T-helper 1 cell treated with Interleukin-12 subunit alpha and Interleukin-12 subunit beta and Interleukin-4 antibody, amounts not matched to agents 30 μg/mL and 1 μg/mL, for 36 hours (primary cell): ENCODE measurements at regions not wholly inside any gene's neighbourhood (a gene's known extent, or its start where the extent isn't known, plus 50 kb on each side); places are given as distances from the start of the nearest gene placed in this dataset.

ENCODE experiments used
- H3K27ac Mint-ChIP-seq: one replicate; pipeline ENCODE4 v1.8.0; 2021; ENCODE audit warnings: mild to moderate bottlenecking, mixed read lengths
- H3K27me3 Mint-ChIP-seq: one replicate; pipeline ENCODE4 v1.8.0; 2021; ENCODE audit warnings: low read depth, mixed read lengths
- H3K36me3 Mint-ChIP-seq: one replicate; pipeline ENCODE4 v1.8.0; 2021; ENCODE audit warnings: low read depth, mixed read lengths
- H3K4me1 Mint-ChIP-seq: one replicate; pipeline ENCODE4 v1.8.0; 2021; ENCODE audit warnings: low read depth, mixed read lengths
- H3K4me3 Mint-ChIP-seq: one replicate; pipeline ENCODE4 v1.8.0; 2021; ENCODE audit warnings: mild to moderate bottlenecking, moderate library complexity, mixed read lengths
- H3K9me3 Mint-ChIP-seq: one replicate; pipeline ENCODE4 v1.8.0; 2021; ENCODE audit warnings: mixed read lengths

DNA sequence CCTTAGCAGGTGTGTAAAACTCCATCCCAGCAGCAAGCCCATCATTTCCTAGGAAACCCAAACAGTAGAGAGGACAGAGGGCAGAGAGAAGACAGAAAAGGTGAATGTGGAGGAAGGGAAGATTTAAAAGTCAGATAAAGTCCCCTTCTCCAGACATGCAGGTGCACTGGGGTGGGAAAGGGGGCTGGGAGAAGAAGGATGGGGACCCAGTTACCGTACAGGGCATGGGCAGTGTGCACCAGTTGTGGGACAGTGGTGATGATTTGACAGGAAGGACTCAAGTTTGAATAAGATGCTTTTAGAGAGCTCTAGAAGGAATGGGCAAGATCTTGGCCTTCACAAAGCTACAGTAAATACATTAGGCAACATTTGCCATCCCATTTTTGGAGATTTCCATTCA, 110.7 kb upstream of the PLXNA4 start:
- Mint-ChIP-seq H3K27me3 (peaks cover 6% of the 10 kb centered on the region), H3K4me1 (no peaks in the 10 kb centered on the region), H3K9me3 (peaks cover 5% of the 10 kb centered on the region), H3K36me3 (no peaks in the 10 kb centered on the region), H3K4me3 (no peak overlapping the region), H3K27ac (no peak overlapping the region)

DNA sequence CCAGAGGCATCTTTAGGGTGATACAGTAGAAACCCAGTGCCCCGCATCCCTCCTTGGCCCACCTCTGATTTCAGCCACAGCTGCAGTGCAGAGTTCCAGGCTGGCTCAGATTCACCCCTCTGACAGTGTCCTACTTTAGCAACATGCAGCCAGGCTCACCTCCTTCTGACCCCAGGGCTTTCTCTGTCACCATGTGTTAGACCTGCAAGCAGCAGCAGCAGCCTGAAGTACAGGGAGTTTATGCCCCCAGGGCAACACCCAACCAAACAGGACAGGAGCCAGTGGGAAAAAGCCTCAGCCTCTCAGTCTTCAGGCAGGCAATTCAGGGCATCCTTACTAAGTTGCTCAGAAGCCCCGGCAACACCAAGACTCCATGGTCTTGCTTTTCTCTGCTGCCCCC, 109.0 kb upstream of the PLXNA4 start:
- peaks cover 6% of the 10 kb centered on the region for H3K27me3 Mint-ChIP-seq
- no peaks in the 10 kb centered on the region for H3K4me1 Mint-ChIP-seq
- H3K36me3 Mint-ChIP-seq = no peaks in the 10 kb centered on the region
- H3K4me3 Mint-ChIP-seq = no peak overlapping the region
- H3K9me3 Mint-ChIP-seq = peaks cover 5% of the 10 kb centered on the region
- H3K27ac Mint-ChIP-seq = no peak overlapping the region

- Mint-ChIP-seq H3K27ac (no peak overlapping the region), H3K4me3 (no peak overlapping the region), H3K9me3 (peaks cover 5% of the 10 kb centered on the region), H3K4me1 (no peaks in the 10 kb centered on the region), H3K36me3 (no peaks in the 10 kb centered on the region), H3K27me3 (peaks cover 6% of the 10 kb centered on the region)
These were observed 107.8 kb upstream of the PLXNA4 start for GRCh38 chr7:132683896-132684690.

GRCh38 chr7:132681951-132682350, 105.7 kb upstream of the PLXNA4 start:
- Mint-ChIP-seq H3K4me3 (no peak overlapping the region), H3K4me1 (no peaks in the 10 kb centered on the region), H3K36me3 (no peaks in the 10 kb centered on the region), H3K27ac (no peak overlapping the region), H3K9me3 (peaks cover 5% of the 10 kb centered on the region), H3K27me3 (peaks cover under 1% of the 10 kb centered on the region)

DNA sequence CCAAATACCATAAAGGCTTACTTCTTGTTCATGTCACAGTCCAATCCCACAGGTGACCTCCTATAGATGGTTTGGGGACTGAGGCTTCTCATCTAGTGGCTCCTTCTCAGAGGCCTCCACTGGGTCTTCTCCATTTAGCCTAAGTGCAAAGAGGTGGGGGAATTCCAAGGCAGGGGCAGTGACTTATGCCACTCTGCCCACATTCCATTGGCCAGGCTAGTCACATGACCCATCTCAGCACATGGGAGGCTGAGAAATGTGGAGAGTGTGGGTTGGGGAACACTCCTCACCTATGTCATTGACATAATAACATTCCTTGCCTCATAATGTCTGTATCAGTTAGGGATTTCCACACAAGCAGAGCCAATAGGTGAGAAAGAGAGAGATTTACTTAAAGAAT, 104.3 kb upstream of the PLXNA4 start:
- Mint-ChIP-seq H3K27me3 (peaks cover 8% of the 10 kb centered on the region), H3K36me3 (no peaks in the 10 kb centered on the region)

DNA sequence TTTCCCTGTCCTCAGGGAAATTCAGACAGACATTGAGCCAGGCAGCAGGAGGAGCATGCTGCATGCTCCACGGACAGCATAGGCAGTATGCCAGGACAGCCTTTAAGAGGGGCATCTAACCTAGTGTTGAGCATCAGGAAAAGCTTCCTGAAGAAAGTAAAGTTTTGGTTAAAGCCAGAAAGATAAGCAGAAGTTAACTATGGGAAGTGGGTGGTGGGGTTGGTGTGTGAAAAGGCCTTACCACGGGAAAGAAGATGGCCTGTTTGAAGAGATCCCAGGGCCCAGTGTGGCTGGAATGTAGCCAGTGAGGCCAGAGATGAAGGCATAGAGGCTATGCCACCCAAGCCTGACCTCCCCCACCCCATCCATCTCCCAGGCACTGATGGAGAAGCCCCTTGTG, 102.4 kb upstream of the PLXNA4 start:
- Mint-ChIP-seq H3K9me3 (no peaks in the 10 kb centered on the region), H3K4me3 (no peak overlapping the region), H3K36me3 (no peaks in the 10 kb centered on the region), H3K4me1 (no peaks in the 10 kb centered on the region), H3K27me3 (peaks cover 8% of the 10 kb centered on the region), H3K27ac (no peak overlapping the region)

More for the DNA sequence above, 104.3 kb upstream of the PLXNA4 start:
- H3K9me3 Mint-ChIP-seq = no peaks in the 10 kb centered on the region
- no peak overlapping the region for H3K27ac Mint-ChIP-seq
- no peak overlapping the region for H3K4me3 Mint-ChIP-seq
- H3K4me1 Mint-ChIP-seq = no peaks in the 10 kb centered on the region

DNA sequence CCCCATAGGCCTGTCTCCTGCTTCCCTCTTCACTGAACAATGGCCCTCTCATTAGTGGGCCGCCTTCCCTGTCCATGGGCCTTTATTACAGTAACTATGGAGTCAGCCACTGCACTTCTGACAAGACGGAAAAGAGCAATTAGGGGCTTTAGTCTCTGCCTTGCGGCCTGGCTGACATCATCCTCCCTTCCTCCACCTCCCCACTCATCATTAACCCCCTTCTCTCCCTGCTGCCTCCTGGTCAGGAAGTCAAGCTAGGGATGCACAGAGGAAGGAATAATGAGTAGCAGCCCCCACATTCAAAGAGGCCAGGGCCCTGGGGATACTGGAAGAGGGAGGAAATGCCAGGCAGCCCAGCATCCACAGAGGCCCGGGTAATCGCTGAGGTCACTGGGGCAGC, 101.6 kb upstream of the PLXNA4 start:
- Mint-ChIP-seq H3K36me3 (no peaks in the 10 kb centered on the region), H3K4me3 (no peak overlapping the region), H3K27me3 (peaks cover 8% of the 10 kb centered on the region), H3K4me1 (no peaks in the 10 kb centered on the region), H3K27ac (no peak overlapping the region), H3K9me3 (no peaks in the 10 kb centered on the region)

- Mint-ChIP-seq H3K27me3 (peaks cover 8% of the 10 kb centered on the region), H3K36me3 (no peaks in the 10 kb centered on the region), H3K9me3 (no peaks in the 10 kb centered on the region), H3K4me1 (no peaks in the 10 kb centered on the region), H3K4me3 (no peak overlapping the region), H3K27ac (no peak overlapping the region)
These were observed 96.1 kb upstream of the PLXNA4 start for GRCh38 chr7:132672200-132672990.

DNA sequence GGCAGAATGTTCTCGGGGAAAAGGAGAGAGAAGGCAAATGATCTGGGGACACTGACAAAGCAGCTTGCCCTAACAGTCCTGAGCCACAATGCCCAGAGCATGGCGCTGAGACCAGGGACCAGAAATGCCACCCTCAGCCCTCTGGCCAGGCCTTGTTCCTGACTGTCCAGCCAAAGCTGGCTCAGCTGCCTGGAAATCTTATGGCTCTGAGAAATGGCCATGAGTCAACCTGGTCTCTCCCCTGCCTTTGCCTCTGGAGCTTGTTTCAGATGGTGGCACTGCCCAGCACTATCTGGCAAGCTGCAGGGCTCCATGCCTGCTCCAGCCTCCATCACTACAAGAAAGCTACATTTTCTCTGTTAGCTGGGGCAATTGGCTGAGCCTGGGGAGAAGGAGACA, 90.5 kb upstream of the PLXNA4 start:
- H3K36me3 Mint-ChIP-seq = peaks cover 7% of the 10 kb centered on the region
- peaks cover 8% of the 10 kb centered on the region for H3K9me3 Mint-ChIP-seq
- H3K27me3 Mint-ChIP-seq = no peaks in the 10 kb centered on the region
- peaks cover 9% of the 10 kb centered on the region for H3K4me1 Mint-ChIP-seq
- peak overlapping the region; percentile 52 for H3K4me3 Mint-ChIP-seq
- H3K27ac Mint-ChIP-seq = peak overlapping the region; percentile 90

GRCh38 chr7:132666071-132666773, 90.0 kb upstream of the PLXNA4 start:
- H3K4me1 Mint-ChIP-seq = peaks cover 9% of the 10 kb centered on the region
- H3K36me3 Mint-ChIP-seq = peaks cover 9% of the 10 kb centered on the region
- H3K4me3 Mint-ChIP-seq = peak overlapping the region; percentile 52
- no peaks in the 10 kb centered on the region for H3K27me3 Mint-ChIP-seq
- H3K27ac Mint-ChIP-seq = peak overlapping the region; percentile 90
- peaks cover 8% of the 10 kb centered on the region for H3K9me3 Mint-ChIP-seq

DNA sequence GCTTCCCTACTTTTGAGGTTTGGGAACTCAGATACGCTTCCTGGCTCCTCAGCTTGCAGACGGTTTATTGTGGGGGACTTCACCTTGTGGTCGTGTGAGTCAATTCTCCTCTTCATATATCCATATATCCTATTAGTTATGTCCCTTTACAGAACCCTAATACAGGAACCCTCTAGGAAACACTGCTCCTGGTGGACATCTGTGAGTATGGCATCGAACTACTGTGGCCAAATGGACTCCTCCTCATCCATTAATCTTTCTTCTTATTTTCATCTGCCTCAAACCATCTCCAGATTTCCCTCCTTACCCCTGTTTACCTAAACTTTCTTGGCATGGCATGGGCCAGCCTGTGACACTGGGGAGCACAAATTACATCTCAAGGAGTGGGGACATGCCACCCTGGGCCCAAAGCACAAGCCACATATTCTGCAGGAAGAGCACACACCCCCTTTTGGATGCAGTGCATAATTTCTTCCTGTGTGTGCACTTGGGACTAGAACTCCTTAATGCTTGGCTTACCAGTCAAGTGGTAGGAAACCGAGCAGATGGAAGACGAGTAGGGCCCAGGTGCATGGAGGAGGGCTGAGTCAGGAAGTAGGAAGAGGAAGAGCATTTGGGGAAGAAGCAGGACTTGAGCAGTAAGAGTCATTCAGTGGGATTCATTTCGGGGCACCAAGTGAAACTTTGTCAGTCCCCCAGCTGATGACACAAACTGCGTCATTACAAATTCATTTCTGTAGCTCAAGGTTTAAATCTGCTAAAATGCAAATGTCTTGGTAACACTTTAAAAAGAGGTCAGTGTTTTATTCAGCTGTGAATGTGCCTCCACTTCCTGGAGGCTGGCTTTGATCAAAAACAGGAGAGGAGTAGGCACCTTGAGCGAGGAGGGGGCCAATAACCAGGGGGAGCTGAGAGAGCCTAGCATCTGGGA, 80.8 kb upstream of the PLXNA4 start:
- Mint-ChIP-seq H3K27me3 (no peaks in the 10 kb centered on the region), H3K27ac (no peak overlapping the region), H3K36me3 (peaks cover 3% of the 10 kb centered on the region), H3K9me3 (peaks cover 6% of the 10 kb centered on the region), H3K4me1 (peaks cover 38% of the 10 kb centered on the region), H3K4me3 (no peak overlapping the region)

DNA sequence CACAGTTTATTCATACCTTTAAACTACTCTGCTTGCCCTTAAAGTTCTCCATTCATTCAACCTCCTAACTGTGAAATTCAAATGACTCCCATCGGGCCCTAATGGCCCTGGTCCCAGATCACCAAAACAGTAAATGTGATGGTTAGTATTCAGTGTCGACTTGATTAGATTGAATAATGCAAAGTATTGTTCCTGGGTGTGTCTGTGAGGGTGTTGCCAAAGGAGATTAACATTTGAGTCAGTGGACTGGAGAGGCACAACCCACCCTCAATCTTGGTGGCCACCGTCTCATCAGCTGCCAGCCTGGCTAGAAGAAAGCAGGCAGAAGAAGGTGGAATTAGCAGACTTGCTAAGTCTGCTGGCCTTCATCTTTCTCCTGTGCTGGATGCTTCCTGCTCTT, 80.1 kb upstream of the PLXNA4 start:
- H3K9me3 Mint-ChIP-seq = peaks cover 6% of the 10 kb centered on the region
- H3K4me3 Mint-ChIP-seq = no peak overlapping the region
- H3K27me3 Mint-ChIP-seq = no peaks in the 10 kb centered on the region
- H3K4me1 Mint-ChIP-seq = peaks cover 38% of the 10 kb centered on the region
- H3K36me3 Mint-ChIP-seq = peaks cover 3% of the 10 kb centered on the region
- H3K27ac Mint-ChIP-seq = no peak overlapping the region

DNA sequence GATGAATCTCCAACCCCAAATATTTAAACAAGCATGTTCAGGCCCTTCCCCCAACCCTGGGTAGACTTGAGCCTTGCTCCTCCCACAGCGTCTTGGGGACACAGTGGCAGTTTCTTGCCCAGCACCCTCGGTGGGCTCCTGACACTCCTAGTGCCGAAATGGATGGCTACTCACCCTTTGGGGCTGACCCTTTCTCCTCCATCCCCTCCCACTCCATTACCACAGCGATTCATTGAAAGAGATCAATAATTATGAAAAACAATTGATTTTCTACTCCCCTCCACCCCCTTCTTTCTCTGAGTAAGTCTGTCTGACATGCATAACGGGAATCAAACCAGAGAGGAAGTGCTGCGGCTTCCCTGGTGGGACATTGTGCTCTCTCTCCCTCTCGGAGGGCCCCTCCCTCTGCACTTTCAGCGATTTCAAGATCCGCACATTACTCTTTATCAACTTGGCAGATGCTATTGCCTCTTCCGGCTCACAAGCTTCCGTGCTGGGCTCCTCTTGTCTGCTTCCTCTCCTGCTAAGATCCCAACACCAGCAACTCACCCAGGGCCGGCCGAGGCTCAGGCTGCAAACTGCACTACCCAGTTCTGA, 79.0 kb upstream of the PLXNA4 start:
- Mint-ChIP-seq H3K27me3 (no peaks in the 10 kb centered on the region), H3K4me1 (peaks cover 38% of the 10 kb centered on the region), H3K36me3 (no peaks in the 10 kb centered on the region), H3K4me3 (peak overlapping the region; percentile 87), H3K27ac (peak overlapping the region; percentile 94), H3K9me3 (peaks cover 6% of the 10 kb centered on the region)
